Urothelium cell line (cell line): ENCODE measurements at regions not wholly inside any gene's neighbourhood (a gene's known extent, or its start where the extent isn't known, plus 50 kb on each side); places are given as distances from the start of the nearest gene placed in this dataset.
A peak's percentile ranks its signal among the peaks of the same experiment; 100 is the strongest.

Source experiments
- DNase-seq: peaks from one replicate; pipeline ENCODE4 v3.0.0; 2011; ENCODE audit warnings: low spot score, mixed read lengths
- FAIRE-seq: peaks from 2 replicates; lab custom pipeline; 2011; peaks lifted over from hg19 to GRCh38; lab: Jason Lieb, UNC

DNA sequence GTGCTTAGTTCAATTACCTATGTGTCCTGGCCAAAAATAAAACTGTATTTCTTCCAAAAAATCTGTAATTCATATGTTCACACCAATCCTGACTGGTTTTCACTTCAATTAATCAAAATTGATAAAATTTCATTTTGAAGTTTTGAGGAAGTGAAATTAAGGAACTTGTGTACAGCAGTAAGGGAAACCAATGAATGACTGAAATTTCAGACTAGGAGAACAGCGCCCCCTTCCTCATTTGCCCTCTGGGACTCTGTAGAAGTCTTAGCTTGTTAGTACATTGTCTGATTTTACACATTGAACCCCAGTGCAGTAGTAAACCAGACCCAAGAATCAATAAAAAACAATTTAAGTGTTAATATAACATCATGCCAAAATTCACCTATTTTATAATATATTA, 495.3 kb upstream of the AGTR1 start:
- DNase-seq: no peak

DNA sequence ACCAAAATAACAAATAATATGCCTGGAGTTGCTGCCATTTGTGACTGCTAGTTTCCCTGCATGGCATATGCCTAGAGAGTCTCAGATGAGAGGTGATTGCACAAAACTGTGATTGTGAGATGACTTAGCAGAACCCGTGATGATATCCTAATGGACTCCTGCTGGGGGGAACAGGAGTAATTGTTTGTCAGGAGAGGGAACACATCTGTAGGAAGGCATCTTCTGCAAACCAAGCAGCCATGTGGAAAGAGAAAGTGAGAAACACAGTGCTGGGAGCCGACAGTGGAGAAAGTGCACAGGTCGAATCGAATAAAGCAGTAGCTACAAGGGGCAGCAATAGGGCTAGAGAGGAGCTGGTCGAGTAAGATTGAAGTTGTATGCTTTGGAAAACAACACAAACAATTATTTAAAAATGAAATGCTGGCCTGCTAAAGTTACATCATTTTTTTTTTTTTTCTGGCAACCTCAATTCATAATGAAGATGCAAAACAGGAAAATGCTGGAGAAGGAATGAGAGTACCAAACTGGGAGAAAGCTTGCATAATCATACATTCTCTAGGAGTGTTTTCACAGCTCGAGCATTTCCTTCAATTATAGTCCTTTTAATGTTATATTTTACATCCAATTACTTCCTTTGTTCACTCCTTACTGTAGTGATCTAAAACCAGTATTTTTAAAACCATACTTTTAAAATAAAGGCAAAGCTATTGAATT, 494.2 kb upstream of the AGTR1 start:
- no peak for FAIRE-seq
- DNase-seq: no peak

More for the DNA sequence above, 495.3 kb upstream of the AGTR1 start:
- FAIRE-seq: no peak

DNA sequence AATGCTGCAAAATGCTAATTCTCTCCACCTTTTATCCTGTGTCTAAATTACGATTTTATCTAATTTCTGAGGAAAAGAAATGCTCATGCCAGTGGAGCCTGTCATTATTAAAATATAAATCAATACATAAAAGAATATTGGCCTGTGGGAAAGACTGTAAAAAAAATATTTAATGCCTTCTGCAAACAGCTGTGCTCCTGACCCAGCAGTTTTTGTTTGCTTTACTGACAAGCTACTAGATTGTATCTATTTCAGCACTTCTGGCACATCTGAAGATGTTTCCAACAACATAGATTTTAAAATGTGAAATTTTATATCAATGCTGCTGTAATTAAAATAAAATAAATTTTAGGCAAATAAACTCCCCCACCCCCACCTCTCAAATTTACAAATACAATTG, 493.6 kb upstream of the AGTR1 start:
- FAIRE-seq (no peak), DNase-seq (no peak)

GRCh38 chr3:148205977-148206376, 491.7 kb upstream of the AGTR1 start:
- DNase-seq (no peak), FAIRE-seq (no peak)

DNA sequence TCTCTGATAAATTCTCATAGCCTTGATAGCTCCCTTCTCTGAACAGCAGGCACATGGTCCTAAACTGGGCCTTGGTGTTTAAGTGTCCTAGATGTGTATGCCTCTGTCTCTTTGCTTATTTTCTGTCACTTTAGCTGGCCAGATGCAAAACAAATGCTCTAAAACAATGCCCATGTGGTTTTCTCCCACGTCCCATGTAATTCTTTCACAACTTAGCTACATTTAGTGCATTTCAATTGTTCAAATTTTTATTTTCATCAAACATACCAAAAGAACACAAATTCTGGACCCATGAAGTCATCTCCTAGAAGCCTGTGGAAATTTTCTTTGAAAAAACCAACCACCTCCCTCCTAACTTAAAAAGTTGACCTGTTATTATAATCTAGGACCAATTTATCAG, 491.3 kb upstream of the AGTR1 start:
- FAIRE-seq: no peak
- DNase-seq: no peak

GRCh38 chr3:148208975-148209374, 488.7 kb upstream of the AGTR1 start:
- FAIRE-seq (no peak), DNase-seq (no peak)

DNA sequence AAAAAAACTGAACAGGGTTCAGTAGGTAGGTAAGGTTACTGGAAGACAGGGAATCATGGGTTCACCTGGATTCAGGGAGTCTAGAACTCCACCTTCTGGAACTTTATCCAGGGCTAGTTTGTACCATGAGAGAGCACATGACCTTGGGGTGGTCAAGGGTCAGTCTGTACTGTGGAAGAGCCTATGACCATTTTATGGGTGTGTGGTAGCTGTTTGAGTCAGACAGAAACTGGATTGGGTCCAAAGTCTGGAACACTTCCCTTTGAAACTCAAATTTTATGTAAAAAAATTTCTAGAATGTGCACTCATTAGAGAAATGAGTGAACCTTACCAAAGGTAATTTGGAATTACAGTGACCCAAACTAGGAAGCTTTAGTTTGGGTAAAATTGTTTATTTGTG, 486.0 kb upstream of the AGTR1 start:
- no peak for FAIRE-seq
- peak; percentile 11 for DNase-seq

- DNase-seq (no peak), FAIRE-seq (no peak)
Observed at GRCh38 chr3:148214705-148215104, 483.0 kb upstream of the AGTR1 start.

GRCh38 chr3:148217317-148217716, 480.4 kb upstream of the AGTR1 start:
- no peak for FAIRE-seq
- no peak for DNase-seq

- FAIRE-seq (no peak), DNase-seq (no peak)
Observed at GRCh38 chr3:148218222-148218621, 479.5 kb upstream of the AGTR1 start.

DNA sequence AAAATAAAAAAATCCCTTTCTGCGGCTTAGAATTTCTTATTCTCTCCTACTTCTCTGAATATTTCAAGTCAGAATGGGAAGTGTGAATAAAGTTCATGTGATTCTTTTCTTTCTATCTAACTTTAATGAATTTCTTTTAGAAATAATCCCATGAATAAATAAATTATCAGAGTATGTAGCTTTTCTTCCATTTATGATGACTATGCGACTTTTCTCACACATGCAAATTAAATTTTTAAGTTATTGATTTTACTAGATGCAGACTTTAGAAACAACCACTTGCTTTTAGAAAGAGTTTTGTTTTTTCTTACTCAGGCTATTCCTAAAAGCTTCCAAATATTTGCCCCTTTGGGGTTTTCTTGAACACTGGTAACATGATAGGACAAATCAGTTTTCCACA, 477.7 kb upstream of the AGTR1 start:
- no peak for FAIRE-seq
- no peak for DNase-seq

DNA sequence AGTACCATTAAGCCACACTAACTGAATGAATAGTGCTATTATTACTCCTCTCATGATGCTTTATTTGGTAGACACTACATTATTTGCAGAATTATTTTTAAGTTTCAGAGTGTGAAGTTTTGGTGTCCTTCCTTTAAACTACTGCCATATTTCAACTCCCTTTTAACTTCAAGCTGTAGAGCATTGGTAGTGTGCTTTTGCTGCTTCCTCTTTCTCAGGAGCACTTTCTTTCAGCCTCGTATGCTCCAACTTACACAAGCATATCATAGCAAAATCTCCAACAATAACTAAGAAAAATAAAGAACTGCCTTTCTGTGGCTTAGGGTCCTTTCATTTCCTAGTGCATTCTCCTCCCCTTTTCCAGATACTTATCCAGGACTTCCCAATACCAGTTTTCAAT, 476.4 kb upstream of the AGTR1 start:
- DNase-seq (no peak), FAIRE-seq (no peak)

DNA sequence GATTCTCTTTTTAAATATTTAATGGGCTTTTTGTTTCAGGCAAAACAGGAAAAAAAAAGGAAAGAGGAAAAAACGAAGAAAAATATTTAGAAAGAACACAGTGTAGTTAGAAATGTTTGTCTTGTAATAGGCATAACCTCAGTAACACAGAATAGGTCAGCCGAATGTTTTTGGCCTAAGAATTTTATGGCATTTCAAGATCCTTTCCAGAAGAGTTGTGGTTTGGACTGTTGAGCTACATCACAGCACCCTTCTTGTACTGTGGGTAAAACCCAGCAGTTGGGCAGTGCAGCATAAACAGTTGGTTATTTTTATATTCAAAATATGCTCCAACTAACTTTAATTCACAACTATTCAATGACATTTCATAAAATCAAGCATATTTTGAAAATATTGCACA, 474.4 kb upstream of the AGTR1 start:
- no peak for DNase-seq
- FAIRE-seq: no peak

DNA sequence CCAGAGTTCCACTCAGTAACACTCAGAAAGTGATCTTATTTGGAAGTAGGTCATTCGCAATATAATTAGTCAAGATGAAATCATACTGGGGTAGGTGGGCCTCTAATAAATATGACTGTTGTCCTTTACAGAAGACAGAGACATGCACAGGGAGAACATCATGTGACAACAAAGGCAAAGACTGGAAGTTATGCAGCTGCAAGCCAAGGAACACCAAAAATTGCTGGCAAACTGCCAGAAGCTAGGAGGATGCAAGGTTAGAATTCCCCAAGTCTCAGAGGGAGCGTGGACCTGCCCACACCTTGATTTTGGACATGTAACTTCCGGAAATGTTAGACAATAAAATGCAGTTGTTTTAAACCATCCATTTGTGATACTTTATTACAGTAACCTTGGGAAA, 471.5 kb upstream of the AGTR1 start:
- no peak for DNase-seq
- no peak for FAIRE-seq

- DNase-seq (no peak), FAIRE-seq (no peak)
Observed at GRCh38 chr3:148227534-148227933, 470.2 kb upstream of the AGTR1 start.

- FAIRE-seq: no peak
- no peak for DNase-seq
Observed at GRCh38 chr3:148229107-148229506, 468.6 kb upstream of the AGTR1 start.

- DNase-seq (no peak), FAIRE-seq (no peak)
Observed at GRCh38 chr3:148230473-148230872, 467.2 kb upstream of the AGTR1 start.

DNA sequence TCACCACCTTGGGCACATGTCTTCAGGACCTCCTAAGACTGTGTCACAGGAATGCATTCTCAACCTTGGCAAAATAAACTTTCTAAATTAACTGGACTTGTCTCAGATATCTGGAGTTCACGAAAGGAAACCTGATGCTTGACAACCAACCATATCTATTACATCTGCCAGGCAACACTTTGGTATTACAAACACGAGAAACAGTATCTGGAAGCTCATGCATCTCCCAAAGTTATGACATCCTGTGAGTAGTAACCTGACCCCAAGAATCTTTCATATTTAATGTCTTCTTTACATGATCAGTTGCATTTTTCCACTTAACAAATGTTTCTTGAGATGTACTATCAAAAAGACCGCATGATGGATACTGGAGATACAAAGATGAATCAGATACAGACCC, 465.3 kb upstream of the AGTR1 start:
- DNase-seq (no peak), FAIRE-seq (no peak)

DNA sequence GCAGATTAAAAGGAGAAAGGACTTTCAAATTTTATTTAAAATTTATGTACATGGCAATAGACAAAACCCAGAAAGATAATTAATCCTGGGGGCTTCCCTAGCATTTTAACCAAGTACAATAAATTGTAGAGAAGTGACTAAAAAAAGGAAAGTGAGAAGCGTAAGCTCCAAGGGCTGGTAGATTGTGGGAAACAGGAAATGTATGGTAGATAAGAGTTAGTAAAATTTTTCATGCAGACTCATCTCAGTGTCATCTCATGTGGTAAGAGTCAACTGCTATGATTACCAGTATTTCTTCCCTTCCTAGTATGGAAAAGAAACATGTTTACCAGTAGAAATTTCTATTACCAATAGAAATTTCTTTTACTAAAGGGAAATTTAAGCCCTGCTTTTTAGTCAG, 464.3 kb upstream of the AGTR1 start:
- DNase-seq (no peak), FAIRE-seq (no peak)

DNA sequence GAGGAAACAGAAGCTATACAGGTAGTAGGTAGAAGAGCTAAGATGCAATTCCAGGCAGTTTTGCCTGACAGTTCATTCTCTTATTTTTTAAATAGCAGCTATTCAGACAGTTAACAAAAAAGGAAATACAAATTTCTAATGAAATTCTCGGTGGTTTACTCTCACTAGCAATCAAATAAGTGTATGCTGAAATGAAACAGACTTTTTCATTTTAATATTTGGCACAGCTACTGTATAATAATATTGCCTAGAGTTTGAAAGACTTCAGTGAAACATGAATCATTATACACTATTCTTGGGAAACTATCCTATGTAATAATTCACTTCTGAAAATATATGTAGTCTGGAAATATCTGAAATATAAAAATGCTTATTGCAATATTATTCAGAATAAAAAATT, 463.2 kb upstream of the AGTR1 start:
- DNase-seq: no peak
- no peak for FAIRE-seq

DNA sequence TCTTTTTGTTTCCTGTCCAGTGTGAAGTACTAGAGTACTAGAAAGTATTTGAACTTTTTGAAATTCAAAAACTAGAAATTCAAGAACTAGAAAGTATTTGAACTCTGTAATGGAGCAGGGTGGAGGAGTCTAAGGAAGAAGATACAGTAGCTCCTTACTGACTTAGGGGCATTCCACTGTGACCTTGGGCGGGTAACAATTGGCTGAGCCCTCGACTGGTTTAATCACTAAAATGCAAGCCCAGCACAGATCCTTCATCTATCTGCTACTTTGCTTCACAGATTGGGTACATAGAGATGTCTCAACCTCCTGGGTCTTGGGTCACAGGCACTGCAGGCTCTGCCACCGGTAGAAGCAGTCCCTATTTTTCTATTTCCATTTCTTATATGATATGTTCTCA, 462.1 kb upstream of the AGTR1 start:
- no peak for FAIRE-seq

GRCh38 chr3:148238421-148238821, 459.3 kb upstream of the AGTR1 start:
- FAIRE-seq (no peak), DNase-seq (no peak)

More for the DNA sequence above, 462.1 kb upstream of the AGTR1 start:
- no peak for DNase-seq

- DNase-seq (no peak), FAIRE-seq (no peak)
Observed at GRCh38 chr3:148240351-148240750, 457.4 kb upstream of the AGTR1 start.
